GM12878 (cell line): ENCODE measurements at regions not wholly inside any gene's neighbourhood (a gene's known extent, or its start where the extent isn't known, plus 50 kb on each side); places are given as distances from the start of the nearest gene placed in this dataset.

Experiments used
- CHD2 ChIP-seq: IDR thresholded peaks from 2 replicates; pipeline ENCODE4 v1.6.1; 2011; ENCODE audit warnings: low read depth, low read length, improper control_type of control experiment, borderline replicate concordance
- KDM1A ChIP-seq: fragments of 200-600 bp; sonication (generic); IDR thresholded peaks from 2 replicates; pipeline ENCODE4 v1.6.1; 2016; ENCODE audit warnings: borderline replicate concordance
- MYC ChIP-seq: IDR thresholded peaks from 2 replicates; pipeline ENCODE4 v1.6.1; 2011; ENCODE audit warnings: mild to moderate bottlenecking, low read length, moderate library complexity, inconsistent platforms; ENCODE audit not compliant: insufficient read depth, insufficient replicate concordance, insufficient read length, severe bottlenecking
- NBN ChIP-seq: fragments of 450-650 bp; IDR thresholded peaks from 2 replicates; pipeline ENCODE4 v1.6.1; 2016
- NFXL1 ChIP-seq: fragments of 450-650 bp; IDR thresholded peaks from 2 replicates; pipeline ENCODE4 v1.6.1; 2017; ENCODE audit warnings: antibody characterized with exemption, mild to moderate bottlenecking, borderline replicate concordance
- TF ChIP-seq, protein P1 (sequence below), 3 experiments: IDR thresholded peaks in 2 of 3; conservative IDR thresholded peaks in 1 of 3; 2 replicates each; pipeline ENCODE4 v1.5.1; 2011; ENCODE audit warnings: low read depth in 3 of 3, low read length in 3 of 3, mild to moderate bottlenecking in 3 of 3, control low read depth in 2 of 3, moderate library complexity in 2 of 3, inconsistent platforms in 1 of 3, mixed read lengths in 1 of 3; ENCODE audit not compliant: control insufficient read depth in 2 of 3, insufficient read depth in 1 of 3; ENCODE audit errors: extremely low read depth in 1 of 3

DNA sequence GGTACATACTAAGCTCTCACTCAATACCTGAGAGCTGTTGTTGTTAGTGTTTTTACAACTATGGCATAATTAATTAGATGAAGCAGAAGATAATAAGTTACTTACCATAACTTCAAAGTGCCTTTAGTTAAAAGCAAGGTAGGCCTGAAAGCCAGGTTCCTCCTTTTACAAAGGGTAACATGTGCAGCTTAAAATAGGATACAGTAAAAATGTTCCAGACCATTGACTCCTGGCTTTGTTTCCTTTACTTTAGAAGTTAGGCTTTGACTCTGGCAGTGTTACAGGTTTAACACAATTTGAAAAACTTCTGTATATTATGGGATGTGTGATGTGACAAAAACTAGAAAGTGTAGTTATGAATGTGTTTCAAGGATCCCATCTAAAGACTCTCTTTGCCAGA lies 522.5 kb downstream of the EPM2A start:
- TF ChIP-seq NBN = no peak
- TF ChIP-seq CHD2 = no peak
- TF ChIP-seq KDM1A = no peak
- no peak for TF ChIP-seq MYC
- TF ChIP-seq, protein P1, sequence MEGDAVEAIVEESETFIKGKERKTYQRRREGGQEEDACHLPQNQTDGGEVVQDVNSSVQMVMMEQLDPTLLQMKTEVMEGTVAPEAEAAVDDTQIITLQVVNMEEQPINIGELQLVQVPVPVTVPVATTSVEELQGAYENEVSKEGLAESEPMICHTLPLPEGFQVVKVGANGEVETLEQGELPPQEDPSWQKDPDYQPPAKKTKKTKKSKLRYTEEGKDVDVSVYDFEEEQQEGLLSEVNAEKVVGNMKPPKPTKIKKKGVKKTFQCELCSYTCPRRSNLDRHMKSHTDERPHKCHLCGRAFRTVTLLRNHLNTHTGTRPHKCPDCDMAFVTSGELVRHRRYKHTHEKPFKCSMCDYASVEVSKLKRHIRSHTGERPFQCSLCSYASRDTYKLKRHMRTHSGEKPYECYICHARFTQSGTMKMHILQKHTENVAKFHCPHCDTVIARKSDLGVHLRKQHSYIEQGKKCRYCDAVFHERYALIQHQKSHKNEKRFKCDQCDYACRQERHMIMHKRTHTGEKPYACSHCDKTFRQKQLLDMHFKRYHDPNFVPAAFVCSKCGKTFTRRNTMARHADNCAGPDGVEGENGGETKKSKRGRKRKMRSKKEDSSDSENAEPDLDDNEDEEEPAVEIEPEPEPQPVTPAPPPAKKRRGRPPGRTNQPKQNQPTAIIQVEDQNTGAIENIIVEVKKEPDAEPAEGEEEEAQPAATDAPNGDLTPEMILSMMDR (IDR thresholded peaks at IDR 0.05 in 2 of 3, conservative IDR thresholded peaks at IDR 0.05 in 1 of 3; ENCODE audit: control insufficient read depth in 2 of 3, extremely low read depth in 1 of 3, insufficient read depth in 1 of 3, low read depth in 3 of 3, low read length in 3 of 3) = no peak
- no peak for TF ChIP-seq NFXL1
